RCC 7860 (cell line): ENCODE measurements at regions not wholly inside any gene's neighbourhood (a gene's known extent, or its start where the extent isn't known, plus 50 kb on each side); places are given as distances from the start of the nearest gene placed in this dataset.

Experiments used
- DNase-seq: peaks from one replicate; pipeline ENCODE4 v3.0.0-alpha.2; 2015; ENCODE audit warnings: low spot score
- FAIRE-seq: peaks from 2 replicates; lab custom pipeline; 2012; peaks lifted over from hg19 to GRCh38; lab: Jason Lieb, UNC

DNA sequence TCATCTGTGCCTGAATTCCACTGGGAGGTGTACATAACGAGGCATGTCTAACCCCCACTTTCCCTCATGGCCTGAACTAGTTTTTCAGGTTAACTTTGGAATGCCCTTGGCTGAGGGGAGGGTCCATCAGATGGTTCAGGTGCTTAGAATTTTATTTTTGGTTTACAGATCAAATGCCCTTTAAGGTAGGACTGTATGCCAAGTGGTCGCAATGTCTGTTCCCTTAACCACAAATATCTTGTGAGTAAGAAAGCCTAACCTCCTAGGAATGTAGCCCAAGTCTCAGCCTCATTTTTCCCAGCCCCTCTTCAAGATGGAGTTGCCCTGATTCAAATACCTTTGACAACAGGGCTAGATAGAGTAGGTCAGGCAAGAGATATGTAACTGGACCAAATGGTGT is 78.4 kb downstream of the RNASET2 start:
- DNase-seq, result peak; percentile 68

DNA sequence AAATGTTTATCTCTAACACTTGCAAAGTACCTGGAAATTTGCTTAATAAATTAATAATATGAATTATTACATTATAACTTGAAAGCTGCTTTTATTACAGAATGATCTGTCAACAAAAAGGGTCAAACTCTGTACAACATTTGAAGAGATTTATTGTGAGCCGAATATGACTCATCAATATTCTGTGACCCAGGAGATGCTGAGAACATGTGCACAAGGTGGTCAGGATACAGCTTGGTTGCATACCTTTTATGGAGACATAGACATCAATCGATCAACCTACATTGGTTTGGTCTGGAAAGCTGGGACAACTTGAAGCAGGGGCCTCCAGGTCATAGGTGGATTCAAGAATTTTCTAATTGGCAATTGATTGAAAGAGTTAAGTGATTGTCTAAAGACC is 79.0 kb downstream of the RNASET2 start:
- FAIRE-seq, result no peak
- no peak for DNase-seq

More for the DNA sequence above, 78.4 kb downstream of the RNASET2 start:
- FAIRE-seq, result peak; percentile 78

DNA sequence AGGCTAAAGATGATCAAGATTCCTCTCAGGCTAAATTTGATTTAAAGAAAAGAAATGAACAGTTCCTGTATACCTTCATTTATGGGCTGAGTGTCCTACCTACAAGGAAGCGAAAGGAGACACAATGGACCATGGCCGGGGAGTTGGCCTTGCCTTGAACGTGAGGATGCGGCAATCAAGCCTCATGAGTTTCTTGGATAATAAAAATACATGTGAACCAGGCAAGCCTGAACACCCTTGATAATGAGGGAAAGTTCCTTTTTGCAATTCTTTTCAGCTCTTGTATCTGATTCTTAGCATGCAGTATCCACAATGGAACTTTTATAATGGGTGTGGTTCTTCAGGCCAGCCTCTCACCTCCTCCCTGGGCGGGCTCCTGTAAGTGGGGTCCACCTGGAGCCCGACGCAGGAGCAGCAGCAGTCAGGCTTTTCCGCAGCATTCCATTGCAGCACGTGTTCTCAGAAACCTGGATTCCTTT is 83.8 kb downstream of the RNASET2 start:
- FAIRE-seq (no peak), DNase-seq (no peak)

DNA sequence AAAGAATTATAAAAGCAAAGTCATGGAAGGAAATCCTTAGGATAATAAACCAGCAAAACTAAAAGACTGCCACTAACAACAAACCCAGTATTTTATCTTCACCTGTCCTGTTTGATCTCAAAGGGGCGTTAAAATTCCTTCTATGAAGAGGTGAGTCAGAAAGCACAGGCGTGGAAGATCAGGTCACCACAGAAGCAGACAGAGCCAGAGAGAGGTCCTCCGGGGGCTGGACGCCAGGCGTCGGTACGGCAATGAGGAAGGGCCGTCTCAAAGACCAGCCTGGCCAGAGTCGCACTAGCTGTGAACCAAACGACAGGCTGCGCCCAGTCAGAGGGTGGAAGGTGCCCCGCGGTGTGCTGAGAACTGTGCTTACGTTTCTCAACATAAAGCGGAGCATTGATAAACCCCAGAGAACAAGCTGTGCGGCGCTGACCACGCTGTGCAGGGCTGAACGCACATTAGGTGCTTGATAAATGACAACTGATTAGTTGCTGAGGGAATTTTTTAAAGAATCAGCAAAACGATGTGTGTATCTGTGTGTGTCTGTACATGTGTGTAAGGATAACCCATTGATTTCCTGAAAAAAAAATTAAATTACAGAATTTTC is 85.6 kb downstream of the RNASET2 start:
- no peak for FAIRE-seq
- no peak for DNase-seq

- no peak for FAIRE-seq
These were observed 89.3 kb downstream of the RNASET2 start for GRCh38 chr6:166866839-166867637.

DNA sequence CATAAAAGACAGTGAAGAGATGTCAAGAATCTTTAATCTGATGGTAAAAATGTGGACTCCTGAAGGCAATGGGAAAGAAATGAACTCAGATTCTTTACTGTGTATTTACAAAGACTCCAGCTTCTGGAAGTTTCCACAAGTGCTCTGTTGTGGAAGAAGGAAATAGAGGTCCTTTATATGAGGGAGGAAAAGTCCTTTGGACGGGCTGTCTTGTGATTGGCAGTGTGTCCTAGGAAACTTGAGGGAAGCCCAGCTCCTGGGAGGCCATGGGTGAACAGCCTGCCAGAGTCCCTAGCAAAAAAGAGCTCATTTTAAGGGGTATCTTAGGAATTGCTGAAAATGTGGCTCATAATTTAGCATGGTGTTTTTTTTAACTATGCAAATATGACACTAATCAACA is 92.0 kb downstream of the RNASET2 start:
- FAIRE-seq (no peak), DNase-seq (no peak)

More at GRCh38 chr6:166866839-166867637, 89.3 kb downstream of the RNASET2 start:
- DNase-seq, result no peak

GRCh38 chr6:166862978-166863530 is 93.3 kb downstream of the RNASET2 start:
- no peak for DNase-seq
- FAIRE-seq, result no peak

DNA sequence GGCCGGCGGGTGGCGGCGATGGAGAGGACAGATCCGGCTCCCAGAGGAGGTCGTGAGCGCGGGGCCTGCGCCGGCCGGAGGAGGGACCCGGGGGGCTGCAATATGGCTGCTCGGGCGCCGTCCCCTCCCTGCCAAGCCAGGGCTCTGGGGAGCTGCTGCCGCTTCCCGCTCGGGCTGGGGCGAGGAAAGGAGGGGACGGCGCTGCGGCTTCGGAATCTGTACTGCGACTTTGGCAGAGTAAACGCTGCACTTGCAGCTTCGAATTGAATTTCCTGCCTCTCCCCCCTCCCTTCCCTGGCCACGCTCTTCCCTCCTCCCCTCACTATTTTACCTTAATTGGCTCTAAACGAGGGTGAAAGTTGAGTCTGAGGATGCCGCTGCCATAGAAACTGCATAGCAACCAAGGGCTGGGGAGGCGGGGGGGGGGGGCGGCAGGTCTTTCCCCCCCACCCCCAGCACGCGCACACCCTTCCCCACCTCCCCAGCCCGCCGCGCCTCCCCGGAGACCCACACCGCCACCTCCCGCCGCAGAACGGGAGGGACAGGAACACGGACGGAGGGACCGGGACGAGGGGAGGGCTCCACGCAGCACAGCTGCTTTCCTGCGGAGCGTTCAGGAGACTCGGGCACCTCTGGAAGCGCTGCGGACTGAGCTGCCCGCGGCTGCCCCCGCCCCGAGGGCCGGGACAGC is 93.9 kb downstream of the RNASET2 start:
- FAIRE-seq, result no peak

GRCh38 chr6:166861961-166862286 is 94.4 kb downstream of the RNASET2 start:
- DNase-seq (no peak), FAIRE-seq (no peak)

More for the DNA sequence above, 93.9 kb downstream of the RNASET2 start:
- DNase-seq, result no peak

GRCh38 chr6:166861304-166861703 is 95.0 kb downstream of the RNASET2 start:
- no peak for DNase-seq
- FAIRE-seq, result no peak

- no peak for FAIRE-seq
- DNase-seq, result no peak
These were observed 96.0 kb downstream of the RNASET2 start for GRCh38 chr6:166860392-166860791.

GRCh38 chr6:166855416-166855815 is 100.9 kb downstream of the RNASET2 start:
- DNase-seq (no peak), FAIRE-seq (no peak)

DNA sequence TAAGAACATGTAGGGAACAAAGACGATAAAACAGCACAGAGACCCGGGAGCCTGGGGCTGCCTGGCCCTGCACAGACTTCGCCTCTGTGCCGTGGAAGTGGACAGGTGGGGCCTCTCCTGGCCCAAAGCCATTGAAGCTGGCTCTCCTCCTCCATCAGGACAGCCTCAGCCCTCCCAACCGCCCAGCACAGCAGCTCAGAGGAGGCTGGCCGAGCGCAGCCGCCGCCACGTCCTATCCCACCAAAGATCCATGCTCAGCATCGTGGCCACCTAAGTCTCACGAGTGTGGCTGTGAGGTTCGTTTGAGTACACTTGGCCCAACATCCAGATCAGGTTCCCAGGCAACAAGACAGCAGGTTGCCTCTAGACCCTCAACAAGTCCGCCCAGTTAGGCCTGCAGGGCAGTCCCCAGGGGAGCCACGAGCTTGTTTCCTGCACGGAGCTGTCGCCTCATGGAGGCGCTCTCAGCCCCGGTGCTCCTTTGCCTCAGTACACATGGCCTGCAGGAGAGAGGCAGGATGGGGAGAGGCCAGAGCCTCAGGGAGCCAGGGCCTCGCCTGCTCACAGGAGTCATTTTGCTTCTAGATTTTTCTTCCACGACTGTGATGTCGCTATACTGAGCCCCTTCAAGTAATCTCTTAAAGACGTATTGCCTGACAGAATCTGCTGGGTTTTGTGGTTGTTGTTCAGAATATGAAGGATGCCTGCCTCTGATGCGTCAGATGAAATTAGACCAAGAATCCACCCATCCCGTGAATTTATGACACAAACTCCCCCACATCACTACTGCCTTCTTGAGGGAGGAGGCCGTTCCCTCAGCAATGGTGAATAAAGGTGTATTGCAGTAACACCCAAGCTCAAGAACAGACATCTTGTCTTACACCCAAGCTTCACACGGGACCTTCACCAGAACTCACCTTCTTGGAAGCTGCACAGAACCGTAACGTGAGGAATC is 102.7 kb downstream of the RNASET2 start:
- FAIRE-seq, result no peak
- DNase-seq, result no peak

DNA sequence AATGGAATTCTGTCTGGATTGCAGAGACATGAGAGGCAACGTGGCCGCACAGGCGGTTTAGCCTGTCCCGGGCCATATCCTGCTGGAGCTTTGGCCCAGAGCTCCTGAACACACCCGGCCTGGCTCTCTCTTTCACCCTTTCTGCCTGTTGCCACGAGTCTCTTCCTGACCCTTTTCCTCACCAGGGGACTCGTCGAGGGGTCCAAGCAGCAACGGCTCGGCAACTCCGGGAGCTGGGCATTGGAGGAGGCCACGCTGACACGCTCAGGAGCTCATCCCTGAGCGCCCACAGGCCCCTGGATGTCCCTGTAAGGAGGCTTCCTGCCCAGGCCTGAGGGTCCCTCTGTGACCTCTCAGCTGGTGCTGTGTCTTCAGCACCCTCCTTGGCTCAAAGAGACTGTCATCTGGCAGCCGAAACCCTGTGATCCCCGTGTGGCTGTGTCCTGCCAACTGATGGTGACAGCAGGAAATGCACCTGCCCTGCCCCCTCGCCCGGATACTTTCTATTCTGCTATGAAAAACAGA is 103.8 kb downstream of the RNASET2 start:
- FAIRE-seq (no peak), DNase-seq (no peak)

DNA sequence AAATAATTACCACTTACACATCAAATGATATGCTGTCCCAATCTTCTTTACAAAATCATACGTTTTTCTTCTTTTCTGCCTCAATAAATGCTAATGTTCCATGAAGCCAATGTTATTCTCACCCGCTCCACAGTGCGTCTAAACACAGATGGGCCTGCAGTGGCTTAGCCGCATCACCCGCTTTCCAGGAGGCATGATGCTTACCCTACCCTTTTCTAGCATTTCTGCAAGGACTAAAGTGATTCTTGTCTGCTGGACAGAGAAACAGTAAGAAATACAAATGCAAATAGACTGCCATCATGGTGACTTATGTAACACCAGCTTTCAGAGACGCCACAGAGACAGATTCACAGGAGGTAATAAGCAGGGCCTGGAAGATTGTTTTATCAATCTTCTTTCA is 104.4 kb downstream of the RNASET2 start:
- FAIRE-seq (no peak), DNase-seq (no peak)

GRCh38 chr6:166851426-166851825 is 104.9 kb downstream of the RNASET2 start:
- no peak for FAIRE-seq
- DNase-seq, result no peak

DNA sequence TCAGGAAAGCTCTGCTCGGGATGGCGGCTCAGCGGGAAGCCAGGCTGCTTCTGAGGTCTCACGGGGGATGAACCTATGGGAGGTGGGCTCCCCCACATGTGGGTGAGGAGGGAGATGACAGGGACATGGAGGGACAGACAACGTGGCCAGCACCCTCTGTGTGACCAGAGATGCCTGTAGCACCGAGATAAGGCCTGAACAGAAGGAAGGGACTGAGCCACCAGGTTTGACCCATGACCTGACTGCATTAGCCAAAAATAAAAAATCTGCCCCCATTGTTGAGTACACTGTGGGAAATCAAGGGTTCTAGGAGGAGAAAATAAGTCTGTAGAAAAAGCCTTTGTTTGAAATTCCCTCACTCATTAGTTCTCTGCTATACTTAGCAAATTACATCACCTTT is 105.7 kb downstream of the RNASET2 start:
- FAIRE-seq (no peak), DNase-seq (no peak)

DNA sequence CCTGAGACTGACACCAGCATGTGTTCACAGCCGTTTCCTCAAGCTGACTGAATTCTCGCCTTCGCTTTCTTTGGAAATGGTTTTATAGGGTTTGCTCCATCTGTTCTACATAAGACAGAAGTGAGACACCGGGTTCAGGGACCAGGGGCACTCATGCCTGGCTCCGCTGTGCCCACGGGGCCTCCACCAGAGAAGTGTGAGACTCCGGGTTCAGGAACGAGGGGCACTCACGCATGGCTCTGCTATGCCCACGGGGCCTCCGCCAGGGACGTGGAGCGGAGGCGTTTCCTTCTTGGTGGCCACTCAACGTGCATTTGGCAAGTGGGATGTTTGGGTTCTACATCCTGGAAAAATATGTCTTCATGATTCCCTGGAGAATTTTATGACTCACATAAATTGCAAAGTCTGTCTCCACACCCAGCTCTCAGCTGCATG is 106.6 kb downstream of the RNASET2 start:
- no peak for FAIRE-seq
- no peak for DNase-seq

GRCh38 chr6:166848979-166849748 is 107.2 kb downstream of the RNASET2 start:
- DNase-seq, result no peak
- FAIRE-seq, result no peak
